ENCODE measurements at regions not wholly inside any gene's neighbourhood (a gene's known extent, or its start where the extent isn't known, plus 50 kb on each side); places are given as distances from the start of the nearest gene placed in this dataset.

GRCh38 chr22:48323746-48324145 is 1503.9 kb downstream of the BRD1 start:
- DNase-seq (peak in 1 of 2 donors; percentile 3), ATAC-seq (no peak)
- Histone ChIP-seq H3K4me1 (no peaks in the 10 kb centered on the region), H3K27me3 (ENCODE audit: insufficient read depth in 3 of 3, low read length in 2 of 3) (peaks cover 0 to 2% (median 0%) of the 10 kb centered on the region in 3 donors), H3K4me3 (no peak overlapping the region), H3K9me3 (no peaks in the 10 kb centered on the region), H3K27ac (no peak overlapping the region), H3K36me3 (ENCODE audit: insufficient read depth in 1 of 2, low read depth in 1 of 2) (no peaks in the 10 kb centered on the region)
- intact Hi-C loops (cut with DNase I), result no loop called here
- WGBS, 3 donors, result 88 to 95% (median 93%) methylated on average over 7 of the region's 7 CpGs
- no peak for TF ChIP-seq CTCF (IDR thresholded peaks at IDR 0.05)

GRCh38 chr22:48322907-48323306 is 1504.8 kb downstream of the BRD1 start:
- H3K4me3 ChIP-seq, result no peak overlapping the region
- no peaks in the 10 kb centered on the region for H3K4me1 ChIP-seq
- H3K27me3 ChIP-seq (ENCODE audit: insufficient read depth in 3 of 3, low read length in 2 of 3), result peaks cover 0 to 2% (median 0%) of the 10 kb centered on the region in 3 donors
- no peaks in the 10 kb centered on the region for H3K36me3 ChIP-seq (ENCODE audit: insufficient read depth in 1 of 2, low read depth in 1 of 2)
- intact Hi-C loops (cut with DNase I), result no loop called here
- no peak for TF ChIP-seq CTCF (IDR thresholded peaks at IDR 0.05)
- ATAC-seq (no peak), DNase-seq (no peak)
- H3K27ac ChIP-seq, result no peak overlapping the region
- 90 to 94% (median 92%) methylated on average over 2 of the region's 2 CpGs for WGBS, 3 donors
- H3K9me3 ChIP-seq, result no peaks in the 10 kb centered on the region

- intact Hi-C loops (cut with DNase I), result no loop called here
- no peaks in the 10 kb centered on the region for H3K36me3 ChIP-seq (ENCODE audit: insufficient read depth in 1 of 2, low read depth in 1 of 2)
Observed at GRCh38 chr22:48321986-48322545, 1505.6 kb downstream of the BRD1 start.

DNA sequence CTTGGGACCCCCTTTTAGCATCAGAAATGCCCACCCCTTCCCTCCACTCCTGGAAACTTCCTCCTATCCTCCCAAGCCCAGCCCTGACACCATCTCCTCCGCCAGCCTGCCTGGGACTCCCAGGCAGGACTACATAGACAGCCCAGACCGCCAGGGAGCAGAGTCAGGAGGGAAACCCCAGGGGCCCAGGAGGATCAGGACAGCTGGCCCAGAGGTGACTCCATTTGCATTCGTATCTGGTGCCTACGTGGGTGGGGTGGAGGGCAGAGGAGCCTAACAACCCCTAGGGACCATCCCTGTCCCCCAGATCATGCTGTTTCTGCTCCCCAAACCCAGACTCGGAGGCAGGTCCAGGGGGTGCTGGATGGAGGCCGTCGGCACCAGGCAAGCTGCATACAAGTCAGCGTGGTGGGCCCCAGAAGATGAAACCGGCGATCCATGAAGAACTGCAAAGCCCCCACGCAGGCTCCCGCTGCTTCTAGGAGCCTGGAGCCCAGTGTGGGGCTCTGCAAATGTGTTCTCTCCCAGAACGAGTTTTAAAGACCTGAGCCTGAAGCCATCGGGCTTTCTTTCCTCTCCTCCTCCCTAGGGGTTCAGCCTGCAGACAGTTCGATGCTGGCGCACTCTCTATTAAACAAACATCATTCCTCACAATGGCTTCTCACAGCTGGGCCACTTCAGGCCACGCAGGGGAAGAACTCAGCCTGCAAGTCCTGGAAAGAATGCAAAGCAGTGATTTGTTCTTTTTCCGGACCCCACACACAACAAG is 1506.8 kb downstream of the BRD1 start:
- intact Hi-C loops (cut with DNase I), result no loop called here
- Histone ChIP-seq H3K4me1 (no peaks in the 10 kb centered on the region), H3K36me3 (ENCODE audit: insufficient read depth in 1 of 2, low read depth in 1 of 2) (no peaks in the 10 kb centered on the region), H3K4me3 (no peak overlapping the region), H3K9me3 (no peaks in the 10 kb centered on the region), H3K27me3 (ENCODE audit: insufficient read depth in 3 of 3, low read length in 2 of 3) (peaks cover 0 to 2% (median 0%) of the 10 kb centered on the region in 3 donors), H3K27ac (no peak overlapping the region)
- no peak for TF ChIP-seq CTCF (IDR thresholded peaks at IDR 0.05)
- 40 to 46% (median 43%) methylated on average over 18 of the region's 18 CpGs for WGBS, 3 donors
- no peak for ATAC-seq
- peak in 1 of 2 donors; percentile 32 for DNase-seq

More at GRCh38 chr22:48321986-48322545, 1505.6 kb downstream of the BRD1 start:
- peak in 1 of 2 donors; percentile 25 for DNase-seq
- WGBS, 3 donors, result 75 to 90% (median 84%) methylated on average over 9 of the region's 9 CpGs
- TF ChIP-seq CTCF (IDR thresholded peaks at IDR 0.05), result no peak
- Histone ChIP-seq H3K27ac (no peak overlapping the region), H3K27me3 (ENCODE audit: insufficient read depth in 3 of 3, low read length in 2 of 3) (peaks cover 0 to 2% (median 0%) of the 10 kb centered on the region in 3 donors), H3K4me3 (no peak overlapping the region), H3K9me3 (no peaks in the 10 kb centered on the region), H3K4me1 (no peaks in the 10 kb centered on the region)
- no peak for ATAC-seq

Measured in psoas muscle (tissue), 7 donors.